GM12865 (cell line): ENCODE measurements at regions not wholly inside any gene's neighbourhood (a gene's known extent, or its start where the extent isn't known, plus 50 kb on each side); places are given as distances from the start of the nearest gene placed in this dataset.

Experiments
- DNase-seq: peaks from one replicate; pipeline ENCODE4 v3.0.0; 2010; ENCODE audit warnings: low read depth
- H3K4me3 ChIP-seq: 2 replicates; pipeline ENCODE4 v1.5.1; 2011; ENCODE audit warnings: mild to moderate bottlenecking, low read depth, low read length, control low read depth
- TF ChIP-seq, protein P1 (sequence below): IDR thresholded peaks from 2 replicates; pipeline ENCODE4 v1.5.1; 2011; ENCODE audit warnings: low read length, control low read depth, low read depth, inconsistent platforms; ENCODE audit not compliant: insufficient read depth; ENCODE audit errors: missing control alignments

DNA sequence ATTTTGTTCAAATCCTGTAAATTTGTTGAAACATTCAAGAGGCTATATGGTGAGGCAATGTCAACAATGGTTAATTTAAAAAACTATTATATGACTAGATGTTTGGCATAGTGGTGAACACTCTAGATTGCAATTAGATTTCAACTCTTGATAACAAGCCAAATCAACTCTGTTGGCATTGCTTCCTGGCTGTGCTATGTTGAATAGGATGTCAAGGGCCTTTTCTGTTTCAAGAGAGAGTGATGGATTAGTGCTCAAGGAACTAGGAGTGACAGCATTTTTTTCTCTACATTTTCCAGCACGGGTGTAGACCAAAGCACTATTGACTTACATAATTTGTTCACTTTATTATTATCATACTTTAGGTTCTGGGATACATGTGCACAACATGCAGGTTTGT lies 172.4 kb upstream of the KCNH7 start:
- TF ChIP-seq, protein P1, sequence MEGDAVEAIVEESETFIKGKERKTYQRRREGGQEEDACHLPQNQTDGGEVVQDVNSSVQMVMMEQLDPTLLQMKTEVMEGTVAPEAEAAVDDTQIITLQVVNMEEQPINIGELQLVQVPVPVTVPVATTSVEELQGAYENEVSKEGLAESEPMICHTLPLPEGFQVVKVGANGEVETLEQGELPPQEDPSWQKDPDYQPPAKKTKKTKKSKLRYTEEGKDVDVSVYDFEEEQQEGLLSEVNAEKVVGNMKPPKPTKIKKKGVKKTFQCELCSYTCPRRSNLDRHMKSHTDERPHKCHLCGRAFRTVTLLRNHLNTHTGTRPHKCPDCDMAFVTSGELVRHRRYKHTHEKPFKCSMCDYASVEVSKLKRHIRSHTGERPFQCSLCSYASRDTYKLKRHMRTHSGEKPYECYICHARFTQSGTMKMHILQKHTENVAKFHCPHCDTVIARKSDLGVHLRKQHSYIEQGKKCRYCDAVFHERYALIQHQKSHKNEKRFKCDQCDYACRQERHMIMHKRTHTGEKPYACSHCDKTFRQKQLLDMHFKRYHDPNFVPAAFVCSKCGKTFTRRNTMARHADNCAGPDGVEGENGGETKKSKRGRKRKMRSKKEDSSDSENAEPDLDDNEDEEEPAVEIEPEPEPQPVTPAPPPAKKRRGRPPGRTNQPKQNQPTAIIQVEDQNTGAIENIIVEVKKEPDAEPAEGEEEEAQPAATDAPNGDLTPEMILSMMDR = no peak
- no peak for DNase-seq
- no peak overlapping the region for H3K4me3 ChIP-seq

DNA sequence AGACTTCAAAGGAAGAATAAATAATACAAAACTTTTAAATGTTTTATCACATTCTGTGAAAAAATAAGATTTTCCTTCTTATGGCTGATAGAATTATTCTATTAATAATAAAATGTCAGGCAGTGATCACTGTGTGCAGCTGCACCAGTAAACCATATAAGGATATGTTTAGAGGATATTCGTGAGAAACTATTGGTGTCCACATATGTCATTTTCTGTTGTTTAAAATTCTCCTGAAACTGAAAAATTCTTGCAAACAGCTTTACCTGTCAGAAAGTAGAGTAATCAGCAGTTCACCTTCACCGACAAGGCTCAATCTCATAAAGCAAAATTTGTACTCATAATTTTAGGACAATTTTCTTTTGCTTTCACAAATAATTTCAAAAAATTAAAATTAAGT lies 170.1 kb upstream of the KCNH7 start:
- TF ChIP-seq, protein P1 = no peak
- H3K4me3 ChIP-seq = no peak overlapping the region
- DNase-seq = no peak

DNA sequence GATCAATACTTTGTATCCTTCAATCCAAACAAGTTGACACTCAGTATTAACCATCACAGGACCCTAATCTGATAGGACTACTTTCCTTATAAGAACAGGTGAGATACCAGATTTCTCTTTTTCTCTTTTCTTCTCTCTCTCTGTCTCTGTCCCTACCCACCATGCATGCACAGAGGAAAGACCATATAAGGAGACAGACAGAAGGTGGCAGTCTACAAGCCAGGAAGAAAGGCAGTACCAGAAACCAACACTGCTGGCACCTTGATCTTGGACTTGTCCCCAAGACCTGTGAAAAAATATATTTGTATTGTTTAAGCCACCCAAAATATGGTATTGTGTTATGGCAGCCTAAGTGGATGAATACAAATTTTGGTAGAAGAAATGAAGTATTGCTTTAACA lies 156.2 kb upstream of the KCNH7 start:
- TF ChIP-seq, protein P1 = no peak
- no peak overlapping the region for H3K4me3 ChIP-seq
- no peak for DNase-seq

DNA sequence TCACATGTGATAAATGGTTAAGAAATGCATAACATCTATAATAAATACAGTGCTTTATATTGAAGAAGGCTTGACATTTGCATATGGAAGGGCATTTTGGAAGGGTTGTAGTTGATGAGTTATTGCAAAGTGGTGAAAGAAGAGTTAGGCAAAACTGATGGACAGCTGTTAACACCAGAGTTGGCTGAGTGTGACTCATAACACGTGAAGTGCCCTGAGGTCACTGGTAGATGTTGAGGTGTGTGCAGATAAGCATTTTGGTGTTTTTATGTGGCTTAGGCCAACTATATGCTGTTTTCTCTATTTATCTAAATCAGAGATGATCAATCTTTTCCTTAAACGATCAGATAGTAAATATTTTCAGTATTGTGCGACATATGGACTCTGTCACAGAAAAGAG lies 154.3 kb upstream of the KCNH7 start:
- no peak for DNase-seq
- TF ChIP-seq, protein P1 = no peak
- H3K4me3 ChIP-seq = no peak overlapping the region

DNA sequence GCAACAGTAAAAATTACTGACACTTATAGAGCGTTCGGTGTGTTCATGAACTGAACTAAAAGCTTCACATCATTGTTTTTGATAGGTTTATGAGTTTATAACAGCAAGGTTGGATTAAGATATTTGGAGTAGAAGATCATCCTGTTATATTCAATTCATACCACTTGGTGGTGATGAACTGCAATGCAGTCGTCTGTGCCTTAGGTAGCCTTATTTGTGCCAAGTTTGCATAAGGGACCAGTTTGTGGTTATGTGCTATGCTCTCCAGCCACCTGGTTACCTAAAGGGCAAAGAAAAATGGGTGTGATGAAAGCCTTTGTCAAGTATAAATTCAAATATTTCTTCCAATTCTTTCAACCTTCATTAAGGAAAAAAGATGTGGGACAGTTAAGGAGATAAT lies 150.9 kb upstream of the KCNH7 start:
- no peak overlapping the region for H3K4me3 ChIP-seq
- no peak for DNase-seq
- TF ChIP-seq, protein P1 = no peak

DNA sequence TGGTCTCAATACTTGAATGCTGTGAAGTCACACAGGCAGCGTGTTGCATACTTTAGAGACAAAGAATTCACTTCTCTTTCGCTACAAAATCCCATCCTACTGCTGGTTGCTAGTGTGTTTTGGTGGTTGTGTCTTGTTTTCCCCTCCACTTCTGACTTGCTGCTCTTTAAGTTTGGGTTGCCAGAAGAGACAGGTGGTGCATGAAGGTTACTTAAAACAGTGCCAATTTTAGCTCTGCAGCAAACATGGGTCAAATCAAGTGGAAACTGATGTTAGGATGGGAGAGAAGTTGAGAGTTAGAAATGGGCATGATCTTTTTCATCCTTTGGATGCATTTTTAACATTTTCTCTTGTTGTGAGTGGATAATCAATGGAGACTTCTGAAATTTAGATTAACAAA lies 136.2 kb upstream of the KCNH7 start:
- TF ChIP-seq, protein P1 = no peak
- DNase-seq = no peak

DNA sequence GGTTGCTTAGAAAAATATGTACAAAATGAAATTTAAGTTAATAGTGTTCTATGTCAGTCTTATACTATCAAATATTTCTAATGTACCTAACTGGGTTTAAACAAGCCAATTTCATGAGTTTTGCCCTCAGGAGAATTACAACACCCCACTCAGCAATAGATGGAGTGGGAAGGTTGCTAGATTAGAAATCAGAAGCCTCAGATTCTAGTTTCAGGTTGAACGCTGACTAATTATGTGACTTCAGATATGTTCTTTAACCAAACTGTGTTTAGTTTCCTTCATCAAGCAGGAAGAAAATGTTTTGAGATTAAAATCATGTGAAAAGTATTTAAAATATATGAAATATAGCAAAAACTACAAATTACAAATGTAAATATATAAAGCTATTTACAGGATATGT lies 133.8 kb upstream of the KCNH7 start:
- TF ChIP-seq, protein P1 = no peak
- DNase-seq = no peak
- H3K4me3 ChIP-seq = no peak overlapping the region

More for the DNA sequence above, 136.2 kb upstream of the KCNH7 start:
- H3K4me3 ChIP-seq = no peak overlapping the region
